ENCODE measurements at regions not wholly inside any gene's neighbourhood (a gene's known extent, or its start where the extent isn't known, plus 50 kb on each side); places are given as distances from the start of the nearest gene placed in this dataset.

- no peaks in the 10 kb centered on the region for H3K4me1 Mint-ChIP-seq
- H3K27ac Mint-ChIP-seq, result no peak overlapping the region; a peak in 1 of 7 replicates
- H3K9ac ChIP-seq (ENCODE audit: extremely low read depth, insufficient read length, low read length), result no peak overlapping the region
- H2BK12ac ChIP-seq (ENCODE audit: insufficient read length, low read depth, low read length), result no peak overlapping the region
- H3K4me1 ChIP-seq (ENCODE audit: insufficient read depth, low read length), result no peaks in the 10 kb centered on the region; the same call in 1 of the 2 replicates
- H3K18ac ChIP-seq (ENCODE audit: insufficient read length, low read depth, low read length), result no peak overlapping the region
- H3K14ac ChIP-seq (ENCODE audit: insufficient read depth, low read length), result no peak overlapping the region
- H3K79me1 ChIP-seq (ENCODE audit: insufficient read depth, low read depth, low read length, poor library complexity, severe bottlenecking), result no peaks in the 10 kb centered on the region
- DNase-seq, result no peak
- no peak overlapping the region for H3K56ac ChIP-seq (ENCODE audit: insufficient read length, low read depth, low read length)
- no peak overlapping the region for H2BK15ac ChIP-seq (ENCODE audit: low read depth, low read length)
- no peaks in the 10 kb centered on the region for H3K9me3 Mint-ChIP-seq
- H3T11ph ChIP-seq (ENCODE audit: low read length), result no peak overlapping the region
- H3K36me3 Mint-ChIP-seq (ENCODE audit: insufficient read depth in 1 of 3, low read depth in 3 of 3), result no peaks in the 10 kb centered on the region
- H3K23me2 ChIP-seq (ENCODE audit: insufficient read length, low read depth, low read length, poor library complexity, severe bottlenecking), result no peaks in the 10 kb centered on the region
- H3K27me3 Mint-ChIP-seq (ENCODE audit: low read depth), result no peaks in the 10 kb centered on the region
- no peak overlapping the region for H4K5ac ChIP-seq (ENCODE audit: insufficient read length, low read depth, low read length)
- H3K23ac ChIP-seq (ENCODE audit: insufficient read length, low read depth, low read length), result no peak overlapping the region
- H3K4ac ChIP-seq (ENCODE audit: low read depth, low read length), result no peak overlapping the region
- H4K20me1 ChIP-seq (ENCODE audit: control insufficient read depth, insufficient read depth, insufficient read length), result no peaks in the 10 kb centered on the region
- no peak overlapping the region for H2BK120ac ChIP-seq (ENCODE audit: low read depth, low read length, poor library complexity, severe bottlenecking)
- no peak overlapping the region for H2BK5ac ChIP-seq (ENCODE audit: insufficient read length, low read length)
- H3K4me3 Mint-ChIP-seq, result no peak overlapping the region
- H3K9me3 ChIP-seq (ENCODE audit: control insufficient read depth, low read depth, low read length), result no peaks in the 10 kb centered on the region
- TF ChIP-seq, protein P1, sequence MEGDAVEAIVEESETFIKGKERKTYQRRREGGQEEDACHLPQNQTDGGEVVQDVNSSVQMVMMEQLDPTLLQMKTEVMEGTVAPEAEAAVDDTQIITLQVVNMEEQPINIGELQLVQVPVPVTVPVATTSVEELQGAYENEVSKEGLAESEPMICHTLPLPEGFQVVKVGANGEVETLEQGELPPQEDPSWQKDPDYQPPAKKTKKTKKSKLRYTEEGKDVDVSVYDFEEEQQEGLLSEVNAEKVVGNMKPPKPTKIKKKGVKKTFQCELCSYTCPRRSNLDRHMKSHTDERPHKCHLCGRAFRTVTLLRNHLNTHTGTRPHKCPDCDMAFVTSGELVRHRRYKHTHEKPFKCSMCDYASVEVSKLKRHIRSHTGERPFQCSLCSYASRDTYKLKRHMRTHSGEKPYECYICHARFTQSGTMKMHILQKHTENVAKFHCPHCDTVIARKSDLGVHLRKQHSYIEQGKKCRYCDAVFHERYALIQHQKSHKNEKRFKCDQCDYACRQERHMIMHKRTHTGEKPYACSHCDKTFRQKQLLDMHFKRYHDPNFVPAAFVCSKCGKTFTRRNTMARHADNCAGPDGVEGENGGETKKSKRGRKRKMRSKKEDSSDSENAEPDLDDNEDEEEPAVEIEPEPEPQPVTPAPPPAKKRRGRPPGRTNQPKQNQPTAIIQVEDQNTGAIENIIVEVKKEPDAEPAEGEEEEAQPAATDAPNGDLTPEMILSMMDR (conservative IDR thresholded peaks at IDR 0.05), result no peak
- no CpG with 5 or more reads among the region's 1 CpG for WGBS (ENCODE audit: extremely low coverage, insufficient read length, low lambda C conversion rate)
- H2AK5ac ChIP-seq (ENCODE audit: insufficient read length, low read length), result no peak overlapping the region
- no peak overlapping the region for H3K27ac ChIP-seq (ENCODE audit: insufficient read length, low read depth, low read length)
- H2AFZ ChIP-seq (ENCODE audit: low read length), result no peak overlapping the region
- H4K8ac ChIP-seq (replicated peaks; ENCODE audit: insufficient read length, low read depth, low read length), result no peak overlapping the region
- H3K4me2 ChIP-seq (ENCODE audit: insufficient read depth, insufficient read length, low read length), result no peak overlapping the region
- H4K91ac ChIP-seq (ENCODE audit: insufficient read length, low read depth, low read length), result no peak overlapping the region
- no peaks in the 10 kb centered on the region for H3K79me2 ChIP-seq (ENCODE audit: insufficient read depth, low read length)
- H2BK20ac ChIP-seq (ENCODE audit: low read depth, low read length, poor library complexity, severe bottlenecking), result no peak overlapping the region
- no peaks in the 10 kb centered on the region for H3K27me3 ChIP-seq (ENCODE audit: insufficient read depth, low read length)
These were observed 611.0 kb downstream of the KCNJ3 start for GRCh38 chr2:155309483-155309882.

Measured in H9 (cell line).